VCaP (cell line): ENCODE measurements at regions not wholly inside any gene's neighbourhood (a gene's known extent, or its start where the extent isn't known, plus 50 kb on each side); places are given as distances from the start of the nearest gene placed in this dataset.

Source experiments
- H3K27ac ChIP-seq: fragments of 450-650 bp; 2 replicates; pipeline ENCODE4 v1.5.1; 2017
- TF ChIP-seq, protein P1 (sequence below): fragments of 450-650 bp; conservative IDR thresholded peaks from 2 replicates; pipeline ENCODE4 v1.5.1; 2017; ENCODE audit warnings: mild to moderate bottlenecking, moderate library complexity

DNA sequence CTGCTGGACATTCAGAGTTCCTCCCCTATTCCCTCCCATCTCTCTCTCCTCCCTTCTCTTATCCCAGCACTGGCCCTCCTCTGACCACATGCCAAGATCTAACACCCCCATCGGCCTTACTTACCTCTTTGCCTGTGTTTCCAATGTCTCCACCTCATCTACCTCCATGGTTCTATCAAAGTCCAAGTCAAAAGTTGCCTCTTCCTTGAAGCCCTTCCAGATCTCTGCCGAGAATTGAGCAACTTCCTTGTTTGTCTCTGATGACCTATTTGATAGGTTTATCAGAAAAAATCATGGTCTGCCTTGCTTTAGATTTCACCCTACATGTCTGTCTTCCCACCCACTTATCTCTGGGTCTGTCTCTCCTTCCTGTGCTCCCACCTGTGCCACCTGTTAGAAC, 69.7 kb upstream of the ITGA11 start:
- TF ChIP-seq, protein P1, sequence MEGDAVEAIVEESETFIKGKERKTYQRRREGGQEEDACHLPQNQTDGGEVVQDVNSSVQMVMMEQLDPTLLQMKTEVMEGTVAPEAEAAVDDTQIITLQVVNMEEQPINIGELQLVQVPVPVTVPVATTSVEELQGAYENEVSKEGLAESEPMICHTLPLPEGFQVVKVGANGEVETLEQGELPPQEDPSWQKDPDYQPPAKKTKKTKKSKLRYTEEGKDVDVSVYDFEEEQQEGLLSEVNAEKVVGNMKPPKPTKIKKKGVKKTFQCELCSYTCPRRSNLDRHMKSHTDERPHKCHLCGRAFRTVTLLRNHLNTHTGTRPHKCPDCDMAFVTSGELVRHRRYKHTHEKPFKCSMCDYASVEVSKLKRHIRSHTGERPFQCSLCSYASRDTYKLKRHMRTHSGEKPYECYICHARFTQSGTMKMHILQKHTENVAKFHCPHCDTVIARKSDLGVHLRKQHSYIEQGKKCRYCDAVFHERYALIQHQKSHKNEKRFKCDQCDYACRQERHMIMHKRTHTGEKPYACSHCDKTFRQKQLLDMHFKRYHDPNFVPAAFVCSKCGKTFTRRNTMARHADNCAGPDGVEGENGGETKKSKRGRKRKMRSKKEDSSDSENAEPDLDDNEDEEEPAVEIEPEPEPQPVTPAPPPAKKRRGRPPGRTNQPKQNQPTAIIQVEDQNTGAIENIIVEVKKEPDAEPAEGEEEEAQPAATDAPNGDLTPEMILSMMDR = no peak
- H3K27ac ChIP-seq = no peak overlapping the region

- no peak overlapping the region for H3K27ac ChIP-seq
- TF ChIP-seq, protein P1 = no peak
These were observed 70.5 kb upstream of the ITGA11 start for GRCh38 chr15:68502398-68502901.

DNA sequence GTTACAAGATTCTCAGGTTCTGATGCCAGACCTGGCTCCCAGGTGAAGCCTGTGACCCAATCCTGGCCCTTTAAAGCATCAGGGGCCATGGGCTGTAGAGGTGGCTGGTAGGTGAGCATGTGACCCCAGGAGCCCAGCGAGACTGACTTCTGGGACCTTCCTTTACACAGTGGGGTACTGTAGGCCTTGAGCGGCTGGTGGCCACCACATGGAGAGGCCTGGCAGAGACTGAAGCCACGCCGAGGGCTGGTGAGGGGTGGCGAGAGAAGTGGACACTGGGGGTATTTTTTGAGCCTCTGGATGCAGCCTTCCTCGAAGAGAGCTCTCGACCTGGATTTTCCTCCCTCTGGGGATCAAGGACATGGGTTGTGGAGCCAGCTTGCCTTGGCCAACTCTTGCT, 71.2 kb upstream of the ITGA11 start:
- TF ChIP-seq, protein P1 = no peak
- H3K27ac ChIP-seq = no peak overlapping the region

- TF ChIP-seq, protein P1 = no peak
- no peak overlapping the region for H3K27ac ChIP-seq
These were observed 72.1 kb upstream of the ITGA11 start for GRCh38 chr15:68503791-68504680.

DNA sequence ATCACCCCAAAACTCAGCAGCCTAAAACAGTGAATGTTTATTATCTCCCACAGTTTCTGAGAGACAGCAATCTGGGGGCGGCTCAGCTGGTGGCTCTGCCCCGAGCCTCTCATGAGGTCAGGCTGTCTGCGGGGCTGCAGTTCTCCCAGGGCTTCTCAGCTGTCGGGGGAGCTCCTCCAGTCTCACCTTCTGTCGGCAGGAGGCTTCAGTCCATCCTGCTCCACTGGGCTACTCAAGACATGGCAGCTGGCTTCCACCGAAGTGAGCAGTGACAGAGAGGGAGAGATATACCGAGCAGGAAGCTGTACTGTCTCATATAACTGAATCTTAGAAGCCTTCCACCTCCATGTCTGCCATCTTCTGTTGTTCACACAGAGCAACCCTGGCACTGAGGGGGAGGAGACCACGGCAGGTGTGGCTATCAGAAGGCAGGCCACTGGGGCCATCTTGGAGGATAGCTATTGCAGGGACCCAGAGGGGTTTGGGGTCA, 72.8 kb upstream of the ITGA11 start:
- TF ChIP-seq, protein P1 = no peak
- no peak overlapping the region for H3K27ac ChIP-seq

DNA sequence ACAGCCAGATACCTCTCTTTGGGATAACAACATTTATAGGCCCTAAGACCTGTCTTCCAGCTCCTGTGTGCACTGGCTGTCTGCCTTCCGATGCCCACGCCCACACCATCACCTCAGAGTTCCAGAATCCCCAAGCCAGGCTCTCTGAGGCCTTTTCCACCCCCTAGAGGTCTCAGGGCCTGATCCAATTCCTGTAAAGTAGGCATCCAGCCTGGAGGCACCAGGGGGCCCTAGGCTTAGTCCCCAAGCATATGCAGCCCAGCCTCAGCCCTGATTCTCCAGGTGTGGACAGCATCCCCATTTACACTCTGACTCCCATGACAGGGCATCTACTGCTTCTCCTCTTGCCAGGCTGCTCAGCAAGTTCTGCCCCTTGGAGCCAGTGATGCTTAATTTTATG, 72.7 kb upstream of the CORO2B start:
- H3K27ac ChIP-seq = no peak overlapping the region
- TF ChIP-seq, protein P1 = no peak

GRCh38 chr15:68507447-68507846, 71.3 kb upstream of the CORO2B start:
- H3K27ac ChIP-seq = no peak overlapping the region
- TF ChIP-seq, protein P1 = no peak
